ENCODE measurements at regions not wholly inside any gene's neighbourhood (a gene's known extent, or its start where the extent isn't known, plus 50 kb on each side); places are given as distances from the start of the nearest gene placed in this dataset.

GRCh38 chr1:223048026-223048425, 95.0 kb downstream of the TLR5 start:
- peak in 1 of 2 donors; percentile 69 for DNase-seq (ENCODE audit: low read depth in 2 of 2)

GRCh38 chr1:223052462-223052861, 90.6 kb downstream of the TLR5 start:
- DNase-seq (ENCODE audit: low read depth in 2 of 2) = no peak

DNA sequence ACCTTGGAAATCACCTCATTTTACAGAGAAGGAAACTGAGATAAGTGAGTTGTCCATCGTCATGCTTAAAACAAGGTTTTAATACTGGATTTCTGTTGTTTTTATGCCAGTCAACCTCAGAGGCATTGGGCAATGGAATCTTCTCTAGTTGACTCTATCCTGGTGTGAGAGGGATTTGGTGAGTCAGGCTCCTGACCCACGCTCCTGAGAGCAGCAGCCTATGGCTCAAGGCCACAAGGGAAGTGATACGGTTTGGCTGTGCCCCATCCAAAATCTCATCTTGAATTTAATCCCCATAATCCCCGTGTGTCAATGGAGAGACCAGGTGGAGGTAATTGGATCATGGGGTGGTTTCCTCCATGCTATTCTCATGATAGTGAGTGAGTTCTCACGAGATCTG, 90.1 kb downstream of the TLR5 start:
- DNase-seq (ENCODE audit: low read depth in 2 of 2) = no peak

DNA sequence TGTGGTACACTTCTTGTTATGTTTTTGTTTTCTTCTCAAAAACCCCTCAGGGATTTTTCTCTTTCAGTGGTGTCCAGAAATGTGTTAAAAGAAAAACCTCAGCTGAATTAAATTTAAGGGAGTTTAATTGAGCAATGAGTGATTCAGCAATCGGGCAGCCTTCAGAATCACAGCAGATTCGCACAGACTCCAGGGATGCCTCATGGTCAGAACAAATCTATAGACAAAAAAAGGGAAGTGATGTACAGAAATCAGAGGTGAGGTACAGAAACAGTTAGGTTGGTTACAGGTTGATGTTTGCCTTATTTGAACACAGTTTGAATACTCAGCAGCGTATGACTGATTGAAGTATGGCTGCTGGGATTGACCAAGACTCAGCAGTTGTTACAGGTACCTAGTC, 86.2 kb downstream of the TLR5 start:
- DNase-seq (ENCODE audit: low read depth in 2 of 2) = no peak

GRCh38 chr1:223057569-223058093, 85.4 kb downstream of the TLR5 start:
- DNase-seq (ENCODE audit: low read depth in 2 of 2) = no peak

Data from lung microvascular endothelial cell (primary cell).